GM21723 (cell line): ENCODE measurements at regions not wholly inside any gene's neighbourhood (a gene's known extent, or its start where the extent isn't known, plus 50 kb on each side); places are given as distances from the start of the nearest gene placed in this dataset.

ENCODE experiments used
- ATAC-seq: cut with Tn5 transposase; IDR thresholded peaks from one replicate; pipeline ENCODE4 v1.9.1; 2021; ENCODE audit warnings: mild to moderate bottlenecking, moderate library complexity; ENCODE audit not compliant: unreplicated experiment

GRCh38 chr1:4268262-4268888 is 368.3 kb upstream of the C1orf174 start:
- ATAC-seq: no peak

GRCh38 chr1:4268889-4269284 is 368.8 kb upstream of the C1orf174 start:
- no peak for ATAC-seq

GRCh38 chr1:4269330-4269729 is 369.3 kb upstream of the C1orf174 start:
- no peak for ATAC-seq

GRCh38 chr1:4269952-4270570 is 370.0 kb upstream of the C1orf174 start:
- ATAC-seq: no peak

- no peak for ATAC-seq
Measured at GRCh38 chr1:4270651-4271337, 370.7 kb upstream of the C1orf174 start.

- no peak for ATAC-seq
Measured at GRCh38 chr1:4271338-4271998, 371.4 kb upstream of the C1orf174 start.

GRCh38 chr1:4272568-4272967 is 372.5 kb upstream of the C1orf174 start:
- ATAC-seq: no peak

GRCh38 chr1:4273243-4273642 is 373.2 kb upstream of the C1orf174 start:
- no peak for ATAC-seq

GRCh38 chr1:4273747-4274146 is 373.7 kb upstream of the C1orf174 start:
- ATAC-seq: no peak

GRCh38 chr1:4275083-4275482 is 375.0 kb upstream of the C1orf174 start:
- no peak for ATAC-seq

- ATAC-seq: no peak
Measured at GRCh38 chr1:4276238-4276637, 376.2 kb upstream of the C1orf174 start.

- ATAC-seq: no peak
Measured at GRCh38 chr1:4277598-4277997, 376.8 kb upstream of the AJAP1 start.

GRCh38 chr1:4284976-4285375 is 369.4 kb upstream of the AJAP1 start:
- ATAC-seq: no peak

GRCh38 chr1:4292861-4293260 is 361.5 kb upstream of the AJAP1 start:
- no peak for ATAC-seq

- no peak for ATAC-seq
Measured at GRCh38 chr1:4298361-4299083, 355.9 kb upstream of the AJAP1 start.

GRCh38 chr1:4301007-4301406 is 353.4 kb upstream of the AJAP1 start:
- no peak for ATAC-seq

- no peak for ATAC-seq
Measured at GRCh38 chr1:4303303-4303702, 351.1 kb upstream of the AJAP1 start.

- no peak for ATAC-seq
Measured at GRCh38 chr1:4305526-4306301, 348.7 kb upstream of the AJAP1 start.

- ATAC-seq: no peak
Measured at GRCh38 chr1:4306559-4307467, 347.6 kb upstream of the AJAP1 start.
